Endothelial cell of umbilical vein (primary cell): ENCODE measurements at regions not wholly inside any gene's neighbourhood (a gene's known extent, or its start where the extent isn't known, plus 50 kb on each side); places are given as distances from the start of the nearest gene placed in this dataset.

Source experiments
- BruUV-seq: library from RNA; stranded (reverse); fragments of 400-500 nt; replicated peaks from 2 replicates; lab custom pipeline; 2021; lab: Mats Ljungman, UMichigan
- CTCF ChIA-PET: fragments of 300-600, 350-600 bp; sonication (Branson Sonifier 250); formaldehyde crosslinking; loops from one replicate; lab custom pipeline; 2021; ENCODE audit warnings: antibody characterized with exemption, inconsistent platforms; lab: Charles Lee
- POLR2A ChIA-PET: fragments of 300-600, 350-600 bp; sonication (Branson Sonifier 250); formaldehyde crosslinking; loops from one replicate; lab custom pipeline; 2021; ENCODE audit warnings: antibody characterized with exemption, inconsistent platforms; lab: Charles Lee
- DNase-seq: peaks from one replicate; pipeline ENCODE4 v3.0.0-alpha.2; 2011; ENCODE audit warnings: low read depth, low spot score
- FAIRE-seq: peaks from 2 replicates; lab custom pipeline; 2011; peaks lifted over from hg19 to GRCh38; lab: Jason Lieb, UNC
- H2AFZ ChIP-seq: 2 replicates; pipeline ENCODE4 v1.6.0; 2012; ENCODE audit warnings: low read depth, low read length, control low read depth, inconsistent platforms
- H3K27ac ChIP-seq: 2 replicates; pipeline ENCODE4 v1.5.1; 2011; ENCODE audit warnings: low read depth, mild to moderate bottlenecking, control low read depth, low read length, moderate library complexity; ENCODE audit not compliant: insufficient read depth
- H3K27me3 ChIP-seq, 2 experiments: 2 replicates each; pipeline versions ENCODE4 v1.6.0 to v1.6.1; 2011; ENCODE audit warnings: low read length in 2 of 2, mixed read lengths in 1 of 2; ENCODE audit not compliant: control insufficient read depth in 2 of 2, insufficient read depth in 2 of 2
- H3K36me3 ChIP-seq, 2 experiments: 2 replicates in 1 of 2; 3 replicates in 1 of 2; pipeline ENCODE4 v1.5.1; 2011; ENCODE audit warnings: low read length in 2 of 2, mild to moderate bottlenecking in 1 of 2, moderate library complexity in 1 of 2; ENCODE audit not compliant: control insufficient read depth in 2 of 2, insufficient read depth in 2 of 2; ENCODE audit errors: extremely low read depth in 1 of 2
- H3K4me1 ChIP-seq: 3 replicates; pipeline ENCODE4 v1.5.1; 2011; ENCODE audit warnings: mild to moderate bottlenecking, low read length; ENCODE audit not compliant: control insufficient read depth, insufficient read depth; ENCODE audit errors: extremely low read depth
- H3K4me2 ChIP-seq: 2 replicates; pipeline ENCODE4 v1.6.1; 2011; ENCODE audit warnings: low read length, control low read depth, mixed read lengths; ENCODE audit not compliant: insufficient read depth
- H3K4me3 ChIP-seq, 3 experiments: fragments of 200-600 bp in 1 of 3; sonication (generic), shearing (Covaris generic) in 1 of 3; replicated peaks in 1 of 3; 2 replicates each; pipeline ENCODE4 v1.5.1; 2011 to 2016; ENCODE audit warnings: control low read depth in 3 of 3, low read length in 3 of 3, mild to moderate bottlenecking in 2 of 3, inconsistent platforms in 1 of 3, low read depth in 1 of 3, moderate library complexity in 1 of 3; ENCODE audit not compliant: insufficient read depth in 1 of 3
- H3K79me2 ChIP-seq: 2 replicates; pipeline ENCODE4 v1.6.0; 2012; ENCODE audit warnings: low read length, inconsistent platforms; ENCODE audit not compliant: control insufficient read depth, insufficient read depth
- H3K9ac ChIP-seq: replicated peaks from 2 replicates; pipeline ENCODE3; 2011; ENCODE audit warnings: low read length, control low read depth; ENCODE audit not compliant: insufficient read depth; ENCODE audit errors: extremely low read depth
- H3K9me1 ChIP-seq: replicated peaks from 3 replicates; pipeline ENCODE4 v1.6.0; 2011; ENCODE audit warnings: mild to moderate bottlenecking, low read length; ENCODE audit not compliant: control insufficient read depth, insufficient read depth; ENCODE audit errors: extremely low read depth
- H3K9me3 ChIP-seq: replicated peaks from 2 replicates; pipeline ENCODE4 v1.5.1; 2012; ENCODE audit warnings: low read length, inconsistent platforms; ENCODE audit not compliant: control insufficient read depth, insufficient read depth
- H4K20me1 ChIP-seq: replicated peaks from 2 replicates; pipeline ENCODE3; 2011; ENCODE audit warnings: mild to moderate bottlenecking, low read length; ENCODE audit not compliant: control insufficient read depth, insufficient read depth; ENCODE audit errors: extremely low read depth
- EZH2 ChIP-seq: IDR thresholded peaks from 2 replicates; pipeline ENCODE4 v1.6.1; 2012; ENCODE audit warnings: borderline replicate concordance, low read depth, mild to moderate bottlenecking, moderate library complexity, low read length, inconsistent platforms; ENCODE audit not compliant: severe bottlenecking
- FOS ChIP-seq: IDR thresholded peaks from 2 replicates; pipeline ENCODE4 v1.6.1; 2011; ENCODE audit warnings: mild to moderate bottlenecking, low read length, moderate library complexity, borderline replicate concordance; ENCODE audit not compliant: insufficient read depth
- GATA2 ChIP-seq: IDR thresholded peaks from 2 replicates; pipeline ENCODE4 v1.7.0; 2011; ENCODE audit warnings: low read depth, mild to moderate bottlenecking, moderate library complexity, mixed read lengths, low read length; ENCODE audit not compliant: insufficient read length, insufficient read depth
- JUN ChIP-seq: IDR thresholded peaks from 2 replicates; pipeline ENCODE4 v1.6.1; 2011; ENCODE audit warnings: borderline replicate concordance, low read depth; ENCODE audit not compliant: insufficient read length, insufficient read depth
- MYC ChIP-seq: IDR thresholded peaks from one replicate; pipeline ENCODE4 v1.6.1; 2011; ENCODE audit warnings: mild to moderate bottlenecking, low read depth, low read length
- POLR2A ChIP-seq: IDR thresholded peaks from 2 replicates; pipeline ENCODE4 v1.6.1; 2012; ENCODE audit warnings: low read depth, mild to moderate bottlenecking, control low read depth, low read length
- POLR2AphosphoS5 ChIP-seq: IDR thresholded peaks from 2 replicates; pipeline ENCODE4 v1.6.1; 2012; ENCODE audit warnings: low read depth, mild to moderate bottlenecking, control low read depth, low read length, moderate library complexity; ENCODE audit not compliant: insufficient read depth
- dilution Hi-C: fragments of 300-500 bp; cut with MboI; formaldehyde crosslinking; loops from one replicate; pipeline ENCODE4 v1.15.0; 2019; ENCODE audit warnings: low sequenced_read_pairs; ENCODE audit not compliant: extremely low pct_ligation_motif_present
- intact Hi-C: fragments of 100-400 bp; cut with micrococcal nuclease; formaldehyde crosslinking; loops from one replicate; pipeline ENCODE4 v1.10.0; 2022
- TF ChIP-seq, protein P1 (sequence below), 2 donors: IDR thresholded peaks; 1 replicate in 1 of 2; 2 replicates in 1 of 2; pipeline ENCODE4 v1.5.1; 2011; ENCODE audit warnings: low read length in 2 of 2, mild to moderate bottlenecking in 2 of 2, moderate library complexity in 2 of 2, control low read depth in 1 of 2, inconsistent platforms in 1 of 2, low read depth in 1 of 2; ENCODE audit not compliant: insufficient read depth in 1 of 2; ENCODE audit errors: extremely low read depth in 1 of 2
- TF ChIP-seq, protein P2 (sequence below): IDR thresholded peaks from 2 replicates; pipeline ENCODE4 v1.6.1; 2011; ENCODE audit not compliant: insufficient read depth, insufficient read length

DNA sequence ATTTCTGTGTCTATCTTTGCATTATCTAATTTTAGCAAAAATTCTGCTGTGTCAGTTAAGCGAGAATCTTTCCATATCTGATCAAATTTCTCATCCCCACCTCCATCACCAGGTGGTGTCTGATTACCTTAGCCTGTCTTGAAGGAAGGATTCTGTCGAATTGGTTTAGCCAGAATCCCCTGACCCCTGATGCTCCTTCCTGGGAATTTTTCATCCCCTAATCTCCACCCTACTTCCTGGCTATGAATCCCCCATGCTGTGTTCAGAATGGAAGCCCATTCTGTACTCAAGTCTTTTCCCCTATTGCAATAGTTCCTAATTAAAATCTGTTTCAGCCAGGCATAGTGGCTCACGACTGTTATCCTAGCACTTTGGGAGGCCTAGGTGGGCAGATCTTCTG lies 216.1 kb downstream of the SKIDA1 start:
- DNase-seq (no peak), FAIRE-seq (no peak)
- no peaks in the 10 kb centered on the region for H3K36me3 ChIP-seq
- H3K9me3 ChIP-seq: no peaks in the 10 kb centered on the region
- no peak overlapping the region for H3K4me2 ChIP-seq
- no peak for TF ChIP-seq FOS
- no peak for TF ChIP-seq JUN
- TF ChIP-seq, protein P1, sequence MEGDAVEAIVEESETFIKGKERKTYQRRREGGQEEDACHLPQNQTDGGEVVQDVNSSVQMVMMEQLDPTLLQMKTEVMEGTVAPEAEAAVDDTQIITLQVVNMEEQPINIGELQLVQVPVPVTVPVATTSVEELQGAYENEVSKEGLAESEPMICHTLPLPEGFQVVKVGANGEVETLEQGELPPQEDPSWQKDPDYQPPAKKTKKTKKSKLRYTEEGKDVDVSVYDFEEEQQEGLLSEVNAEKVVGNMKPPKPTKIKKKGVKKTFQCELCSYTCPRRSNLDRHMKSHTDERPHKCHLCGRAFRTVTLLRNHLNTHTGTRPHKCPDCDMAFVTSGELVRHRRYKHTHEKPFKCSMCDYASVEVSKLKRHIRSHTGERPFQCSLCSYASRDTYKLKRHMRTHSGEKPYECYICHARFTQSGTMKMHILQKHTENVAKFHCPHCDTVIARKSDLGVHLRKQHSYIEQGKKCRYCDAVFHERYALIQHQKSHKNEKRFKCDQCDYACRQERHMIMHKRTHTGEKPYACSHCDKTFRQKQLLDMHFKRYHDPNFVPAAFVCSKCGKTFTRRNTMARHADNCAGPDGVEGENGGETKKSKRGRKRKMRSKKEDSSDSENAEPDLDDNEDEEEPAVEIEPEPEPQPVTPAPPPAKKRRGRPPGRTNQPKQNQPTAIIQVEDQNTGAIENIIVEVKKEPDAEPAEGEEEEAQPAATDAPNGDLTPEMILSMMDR (IDR thresholded peaks at IDR 0.05; ENCODE audit: extremely low read depth in 1 of 2, insufficient read depth in 1 of 2, low read depth in 1 of 2, low read length in 2 of 2): no peak
- no peak for TF ChIP-seq POLR2AphosphoS5
- no peak for TF ChIP-seq MYC
- no peak overlapping the region for H3K4me3 ChIP-seq
- BruUV-seq: no TSS peak
- dilution Hi-C loops: no loop called here
- ChIA-PET POLR2A (no interaction called here), CTCF (interaction anchor here (1.2 kb wide), 1 partner anchor 31 kb away, joined by 5 read pairs; no protein-coding TSS in a partner anchor)
- peaks cover 6% of the 10 kb centered on the region for H3K4me1 ChIP-seq
- H3K27me3 ChIP-seq: no peaks in the 10 kb centered on the region
- H3K27ac ChIP-seq: no peak overlapping the region
- H3K9me1 ChIP-seq: no peaks in the 10 kb centered on the region
- no peak overlapping the region for H3K9ac ChIP-seq
- no peaks in the 10 kb centered on the region for H4K20me1 ChIP-seq
- H2AFZ ChIP-seq: no peak overlapping the region
- intact Hi-C loops: no loop called here
- H3K79me2 ChIP-seq: no peaks in the 10 kb centered on the region

DNA sequence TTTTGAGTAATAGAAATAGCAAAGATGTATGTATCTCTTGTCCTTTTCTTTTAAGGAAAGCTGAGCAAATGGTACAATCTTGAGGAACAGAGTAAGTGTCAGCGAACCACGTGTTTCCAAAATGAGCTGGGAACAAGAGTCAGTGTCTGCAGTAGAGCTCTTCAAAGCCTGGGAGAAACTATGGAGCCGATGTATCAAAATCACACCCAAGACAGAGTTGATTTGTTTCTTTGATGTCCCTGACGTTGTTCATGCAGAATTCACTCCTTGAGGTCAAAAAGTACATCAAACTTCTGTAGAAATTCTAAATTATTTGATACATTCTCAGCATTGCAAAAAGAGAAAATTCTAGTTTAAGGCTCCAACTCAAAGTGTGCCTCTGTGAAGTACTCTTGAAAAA lies 216.5 kb downstream of the SKIDA1 start:
- Histone ChIP-seq H3K4me3 (no peak overlapping the region), H3K27me3 (no peaks in the 10 kb centered on the region), H3K27ac (no peak overlapping the region), H3K36me3 (no peaks in the 10 kb centered on the region), H3K79me2 (no peaks in the 10 kb centered on the region), H4K20me1 (no peaks in the 10 kb centered on the region), H3K9ac (no peak overlapping the region), H3K9me1 (no peaks in the 10 kb centered on the region), H3K4me1 (peaks cover 2% of the 10 kb centered on the region), H2AFZ (no peak overlapping the region), H3K9me3 (no peaks in the 10 kb centered on the region), H3K4me2 (no peak overlapping the region)
- dilution Hi-C loops (no loop called here), intact Hi-C loops (no loop called here)
- ChIA-PET CTCF (interaction anchor here (1.2 kb wide), 1 partner anchor 30 kb away, joined by 5 read pairs; no protein-coding TSS in a partner anchor), POLR2A (no interaction called here)
- no peak for TF ChIP-seq POLR2AphosphoS5
- TF ChIP-seq GATA2: no peak
- no peak for TF ChIP-seq POLR2A
- TF ChIP-seq, protein P1 (IDR thresholded peaks at IDR 0.05; ENCODE audit: extremely low read depth in 1 of 2, insufficient read depth in 1 of 2, low read depth in 1 of 2, low read length in 2 of 2): no peak
- TF ChIP-seq JUN: no peak
- TF ChIP-seq MYC: no peak
- TF ChIP-seq, protein P2, sequence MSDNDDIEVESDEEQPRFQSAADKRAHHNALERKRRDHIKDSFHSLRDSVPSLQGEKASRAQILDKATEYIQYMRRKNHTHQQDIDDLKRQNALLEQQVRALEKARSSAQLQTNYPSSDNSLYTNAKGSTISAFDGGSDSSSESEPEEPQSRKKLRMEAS: no peak
- TF ChIP-seq FOS: no peak
- no peak for TF ChIP-seq EZH2
- FAIRE-seq (no peak), DNase-seq (no peak)
- no TSS peak for BruUV-seq
